H9 (cell line): ENCODE measurements at regions not wholly inside any gene's neighbourhood (a gene's known extent, or its start where the extent isn't known, plus 50 kb on each side); places are given as distances from the start of the nearest gene placed in this dataset.

ENCODE experiments used
- DNase-seq: peaks from one replicate; pipeline ENCODE4 v3.0.0-alpha.2; 2017
- H2AFZ ChIP-seq: one replicate; pipeline ENCODE4 v1.6.1; 2013; ENCODE audit warnings: mild to moderate bottlenecking, low read length, control low read depth, moderate library complexity
- H2AK5ac ChIP-seq: 2 replicates; pipeline ENCODE4 v1.6.1; 2013; ENCODE audit warnings: low read length, control low read depth, mixed read lengths; ENCODE audit not compliant: insufficient read length
- H2BK120ac ChIP-seq: one replicate; pipeline ENCODE4 v1.6.1; 2013; ENCODE audit warnings: low read depth, mild to moderate bottlenecking, low read length, control low read depth, inconsistent platforms; ENCODE audit not compliant: poor library complexity, severe bottlenecking
- H2BK12ac ChIP-seq: 2 replicates; pipeline ENCODE4 v1.6.1; 2013; ENCODE audit warnings: low read length, control low read depth, mixed read lengths, low read depth; ENCODE audit not compliant: insufficient read length
- H2BK15ac ChIP-seq: 2 replicates; pipeline ENCODE4 v1.6.1; 2013; ENCODE audit warnings: low read depth, low read length, control low read depth
- H2BK20ac ChIP-seq: one replicate; pipeline ENCODE4 v1.6.1; 2013; ENCODE audit warnings: low read depth, mild to moderate bottlenecking, low read length, control low read depth, inconsistent platforms; ENCODE audit not compliant: poor library complexity, severe bottlenecking
- H2BK5ac ChIP-seq: 2 replicates; pipeline ENCODE4 v1.6.1; 2013; ENCODE audit warnings: low read length, control low read depth, mixed read lengths; ENCODE audit not compliant: insufficient read length
- H3K14ac ChIP-seq: 2 replicates; pipeline ENCODE4 v1.6.1; 2013; ENCODE audit warnings: low read length, control low read depth; ENCODE audit not compliant: insufficient read depth
- H3K18ac ChIP-seq: 2 replicates; pipeline ENCODE4 v1.6.1; 2013; ENCODE audit warnings: low read depth, mild to moderate bottlenecking, mixed read lengths, low read length, control low read depth; ENCODE audit not compliant: insufficient read length
- H3K23ac ChIP-seq: 2 replicates; pipeline ENCODE4 v1.6.1; 2013; ENCODE audit warnings: low read length, control low read depth, mixed read lengths, low read depth; ENCODE audit not compliant: insufficient read length
- H3K23me2 ChIP-seq: 2 replicates; pipeline ENCODE4 v1.6.1; 2013; ENCODE audit warnings: low read depth, mild to moderate bottlenecking, mixed read lengths, low read length, control low read depth; ENCODE audit not compliant: insufficient read length, poor library complexity, severe bottlenecking
- H3K27ac ChIP-seq: 2 replicates; pipeline ENCODE4 v1.5.1; 2013; ENCODE audit warnings: low read length, control low read depth, mixed read lengths, low read depth; ENCODE audit not compliant: insufficient read length
- H3K27me3 ChIP-seq: 2 replicates; pipeline ENCODE4 v1.6.1; 2013; ENCODE audit warnings: low read length, control low read depth, inconsistent platforms; ENCODE audit not compliant: insufficient read depth
- H3K4ac ChIP-seq: 2 replicates; pipeline ENCODE4 v1.6.1; 2013; ENCODE audit warnings: low read depth, mild to moderate bottlenecking, control low read depth, inconsistent platforms, low read length, moderate library complexity
- H3K4me1 ChIP-seq: 2 replicates; pipeline ENCODE4 v1.6.1; 2013; ENCODE audit warnings: low read length, control low read depth, inconsistent platforms; ENCODE audit not compliant: insufficient read depth
- H3K4me2 ChIP-seq: 2 replicates; pipeline ENCODE4 v1.6.1; 2013; ENCODE audit warnings: low read length, control low read depth, mixed read lengths; ENCODE audit not compliant: insufficient read length, insufficient read depth
- H3K56ac ChIP-seq: 2 replicates; pipeline ENCODE4 v1.6.1; 2013; ENCODE audit warnings: low read depth, mild to moderate bottlenecking, mixed read lengths, low read length, control low read depth; ENCODE audit not compliant: insufficient read length
- H3K79me1 ChIP-seq: 2 replicates; pipeline ENCODE4 v1.6.1; 2013; ENCODE audit warnings: low read depth, mild to moderate bottlenecking, moderate library complexity, low read length, control low read depth, inconsistent platforms; ENCODE audit not compliant: insufficient read depth, poor library complexity, severe bottlenecking
- H3K79me2 ChIP-seq: 2 replicates; pipeline ENCODE4 v1.6.1; 2013; ENCODE audit warnings: low read length, control low read depth, inconsistent platforms; ENCODE audit not compliant: insufficient read depth
- H3K9ac ChIP-seq: 2 replicates; pipeline ENCODE4 v1.6.1; 2013; ENCODE audit warnings: low read length, control low read depth, mixed read lengths; ENCODE audit not compliant: insufficient read length; ENCODE audit errors: extremely low read depth
- H3K9me3 ChIP-seq: one replicate; pipeline ENCODE4 v1.6.1; 2013; ENCODE audit warnings: low read depth, low read length, inconsistent platforms; ENCODE audit not compliant: control insufficient read depth
- H3T11ph ChIP-seq: one replicate; pipeline ENCODE4 v1.6.1; 2013; ENCODE audit warnings: mild to moderate bottlenecking, low read length, control low read depth, inconsistent platforms
- H4K20me1 ChIP-seq: one replicate; pipeline ENCODE4 v1.6.1; 2013; ENCODE audit not compliant: control insufficient read depth, insufficient read length, insufficient read depth
- H4K5ac ChIP-seq: 2 replicates; pipeline ENCODE4 v1.6.1; 2013; ENCODE audit warnings: low read depth, mild to moderate bottlenecking, mixed read lengths, low read length, control low read depth; ENCODE audit not compliant: insufficient read length
- H4K8ac ChIP-seq: replicated peaks from 2 replicates; pipeline ENCODE4 v1.6.1; 2013; ENCODE audit warnings: low read length, control low read depth, mixed read lengths, low read depth; ENCODE audit not compliant: insufficient read length
- H4K91ac ChIP-seq: 2 replicates; pipeline ENCODE4 v1.6.1; 2013; ENCODE audit warnings: low read depth, mild to moderate bottlenecking, moderate library complexity, mixed read lengths, low read length, control low read depth; ENCODE audit not compliant: insufficient read length
- H3K27ac Mint-ChIP-seq, 3 experiments: 2 replicates in 2 of 3; 3 replicates in 1 of 3; pipeline ENCODE4 v1.8.0; 2020 to 2021; ENCODE audit warnings: mixed read lengths in 3 of 3, mild to moderate bottlenecking in 1 of 3, moderate library complexity in 1 of 3
- H3K27me3 Mint-ChIP-seq: 2 replicates; pipeline ENCODE4 v1.8.0; 2021; ENCODE audit warnings: low read depth, mild to moderate bottlenecking, moderate library complexity, mixed read lengths
- H3K36me3 Mint-ChIP-seq, 3 experiments: 2 replicates in 2 of 3; 3 replicates in 1 of 3; pipeline ENCODE4 v1.8.0; 2020 to 2021; ENCODE audit warnings: low read depth in 3 of 3, mixed read lengths in 3 of 3; ENCODE audit not compliant: insufficient read depth in 1 of 3
- H3K4me1 Mint-ChIP-seq, 2 experiments: 2 replicates each; pipeline ENCODE4 v1.8.0; 2020; ENCODE audit warnings: mixed read lengths in 2 of 2
- H3K4me3 Mint-ChIP-seq, 2 experiments: 2 replicates in 1 of 2; 3 replicates in 1 of 2; pipeline ENCODE4 v1.8.0; 2020 to 2021; ENCODE audit warnings: mild to moderate bottlenecking in 2 of 2, mixed read lengths in 2 of 2, moderate library complexity in 1 of 2
- H3K9me3 Mint-ChIP-seq, 2 experiments: 2 replicates in 1 of 2; 3 replicates in 1 of 2; pipeline ENCODE4 v1.8.0; 2020; ENCODE audit warnings: mild to moderate bottlenecking in 2 of 2, mixed read lengths in 2 of 2, moderate library complexity in 1 of 2
- CTCF ChIP-seq: fragments of 200-600 bp; sonication (generic); conservative IDR thresholded peaks from 3 replicates; pipeline ENCODE4 v1.8.0; 2021; ENCODE audit warnings: antibody characterized with exemption, mild to moderate bottlenecking
- WGBS: extraction: QIAGEN DNeasy Blood & Tissue Kit; methylation state at CpG from one replicate; pipeline ENCODE4 v1.1.7; 2013; ENCODE audit warnings: missing lambda C conversion rate, low lambda C conversion rate, mixed read lengths; ENCODE audit not compliant: insufficient read length; ENCODE audit errors: extremely low coverage; 5-methylcytosine and 5-hydroxymethylcytosine counted together

GRCh38 chr7:120207037-120207436, 65.9 kb upstream of the KCND2 start:
- Histone ChIP-seq H3K14ac (peak overlapping the region; percentile 57), H3K4me2 (no peak overlapping the region), H3K4ac (no peak overlapping the region), H2BK120ac (no peak overlapping the region), H3K4me1 (no peaks in the 10 kb centered on the region), H2AFZ (no peak overlapping the region), H3K9ac (no peak overlapping the region), H3K27me3 (no peaks in the 10 kb centered on the region), H3K79me1 (no peaks in the 10 kb centered on the region), H4K20me1 (no peaks in the 10 kb centered on the region), H2BK15ac (no peak overlapping the region), H3K56ac (no peak overlapping the region), H3T11ph (no peak overlapping the region), H4K91ac (no peak overlapping the region), H3K18ac (no peak overlapping the region), H4K8ac (no peak overlapping the region), H3K23me2 (no peaks in the 10 kb centered on the region), H2BK5ac (no peak overlapping the region), H3K79me2 (no peaks in the 10 kb centered on the region), H3K9me3 (no peaks in the 10 kb centered on the region), H2BK12ac (no peak overlapping the region), H2AK5ac (no peak overlapping the region), H3K27ac (no peak overlapping the region), H3K23ac (no peak overlapping the region), H4K5ac (no peak overlapping the region), H2BK20ac (no peak overlapping the region)
- no peak for TF ChIP-seq CTCF
- no peak overlapping the region for H3K27ac Mint-ChIP-seq
- no peak overlapping the region for H3K4me3 Mint-ChIP-seq
- peaks cover 5% of the 10 kb centered on the region in 2 experiments for H3K4me1 Mint-ChIP-seq
- peaks cover 3 to 13% (median 3%) of the 10 kb centered on the region in 3 experiments; a peak in 3 of 7 replicates for H3K36me3 Mint-ChIP-seq
- H3K9me3 Mint-ChIP-seq = peaks cover 4 to 12% of the 10 kb centered on the region in 2 experiments; a peak in 4 of 5 replicates
- DNase-seq = peak; percentile 32
- no peaks in the 10 kb centered on the region for H3K27me3 Mint-ChIP-seq
- WGBS = no CpG with 5 or more reads among the region's 3 CpGs
